HepG2 (cell line): ENCODE measurements at regions not wholly inside any gene's neighbourhood (a gene's known extent, or its start where the extent isn't known, plus 50 kb on each side); places are given as distances from the start of the nearest gene placed in this dataset.

Experiments
- ELF1 ChIP-seq: sonication (generic); formaldehyde crosslinking; IDR thresholded peaks from 2 replicates; pipeline ENCODE4 v1.4.0; 2020; ENCODE audit warnings: missing genetic modification reagents
- GFI1 ChIP-seq: sonication (generic); formaldehyde crosslinking; IDR thresholded peaks from 2 replicates; pipeline ENCODE4 v1.5.0; 2020; ENCODE audit warnings: missing genetic modification reagents, mild to moderate bottlenecking, borderline replicate concordance
- IRF1 ChIP-seq: sonication (generic); formaldehyde crosslinking; IDR thresholded peaks from 2 replicates; pipeline ENCODE4 v1.4.0; 2020; ENCODE audit warnings: low read depth, mild to moderate bottlenecking, missing genetic modification reagents
- KLF15 ChIP-seq: sonication (generic); formaldehyde crosslinking; IDR thresholded peaks from 2 replicates; pipeline ENCODE4 v1.8.1; 2023; ENCODE audit warnings: borderline replicate concordance, mild to moderate bottlenecking, inconsistent platforms, missing genetic modification reagents, mixed read lengths
- MBD4 ChIP-seq: IDR thresholded peaks from 2 replicates; pipeline ENCODE4 v1.6.1; 2012; ENCODE audit warnings: low read length, inconsistent platforms, borderline replicate concordance
- MTF2 ChIP-seq: sonication (generic); formaldehyde crosslinking; IDR thresholded peaks from 2 replicates; pipeline ENCODE4 v1.5.0; 2020; ENCODE audit warnings: missing genetic modification reagents, borderline replicate concordance
- NR3C1 ChIP-seq: sonication (generic); formaldehyde crosslinking; IDR thresholded peaks from 2 replicates; pipeline ENCODE4 v1.4.0; 2020; ENCODE audit warnings: missing genetic modification reagents
- PITX1 ChIP-seq: sonication (generic); formaldehyde crosslinking; IDR thresholded peaks from 2 replicates; pipeline ENCODE4 v1.5.1; 2020; ENCODE audit warnings: mild to moderate bottlenecking, missing genetic modification reagents
- REPIN1 ChIP-seq: sonication (generic); formaldehyde crosslinking; IDR thresholded peaks from 2 replicates; pipeline ENCODE4 v1.8.0; 2022; ENCODE audit warnings: missing genetic modification reagents, low read depth, mild to moderate bottlenecking, borderline replicate concordance
- TOPORS ChIP-seq: sonication (generic); formaldehyde crosslinking; IDR thresholded peaks from 2 replicates; pipeline ENCODE4 v1.8.0; 2023; ENCODE audit warnings: mild to moderate bottlenecking, missing genetic modification reagents
- ZFYVE20 ChIP-seq: sonication (generic); formaldehyde crosslinking; IDR thresholded peaks from 2 replicates; pipeline ENCODE4 v1.8.0; 2023; ENCODE audit warnings: low read depth, mild to moderate bottlenecking, moderate library complexity, missing genetic modification reagents, borderline replicate concordance
- ZNF230 ChIP-seq: sonication (generic); formaldehyde crosslinking; IDR thresholded peaks from 2 replicates; pipeline ENCODE4 v1.4.0; 2020; ENCODE audit warnings: mild to moderate bottlenecking, missing genetic modification reagents
- ZNF333 ChIP-seq: sonication (generic); formaldehyde crosslinking; IDR thresholded peaks from 2 replicates; pipeline ENCODE4 v1.4.0; 2020; ENCODE audit warnings: mild to moderate bottlenecking, missing genetic modification reagents, borderline replicate concordance
- ZNF383 ChIP-seq: sonication (generic); formaldehyde crosslinking; IDR thresholded peaks from 2 replicates; pipeline ENCODE4 v1.4.0; 2020; ENCODE audit warnings: missing genetic modification reagents, mild to moderate bottlenecking, borderline replicate concordance
- ZNF598 ChIP-seq: sonication (generic); formaldehyde crosslinking; IDR thresholded peaks from 2 replicates; pipeline ENCODE4 v1.5.1; 2020; ENCODE audit warnings: mild to moderate bottlenecking, missing genetic modification reagents, borderline replicate concordance
- ZNF713 ChIP-seq: sonication (generic); formaldehyde crosslinking; IDR thresholded peaks from 2 replicates; pipeline ENCODE4 v1.4.0; 2020; ENCODE audit warnings: mild to moderate bottlenecking, missing genetic modification reagents
- ZSCAN21 ChIP-seq: sonication (generic); formaldehyde crosslinking; IDR thresholded peaks from 2 replicates; pipeline ENCODE4 v1.8.0; 2022; ENCODE audit warnings: mild to moderate bottlenecking, missing genetic modification reagents, moderate library complexity, borderline replicate concordance
- TF ChIP-seq, protein P1 (sequence below): sonication (generic); formaldehyde crosslinking; IDR thresholded peaks from 2 replicates; pipeline ENCODE4 v1.4.0; 2020; ENCODE audit warnings: mild to moderate bottlenecking, missing genetic modification reagents, borderline replicate concordance
- TF ChIP-seq, protein P2 (sequence below): sonication (generic); formaldehyde crosslinking; IDR thresholded peaks from 2 replicates; pipeline ENCODE4 v1.8.0; 2022; ENCODE audit warnings: mild to moderate bottlenecking, missing genetic modification reagents, borderline replicate concordance
- TF ChIP-seq, protein P3 (sequence below): sonication (generic); formaldehyde crosslinking; IDR thresholded peaks from 2 replicates; pipeline ENCODE4 v1.5.1; 2020; ENCODE audit warnings: missing genetic modification reagents, mild to moderate bottlenecking, borderline replicate concordance

DNA sequence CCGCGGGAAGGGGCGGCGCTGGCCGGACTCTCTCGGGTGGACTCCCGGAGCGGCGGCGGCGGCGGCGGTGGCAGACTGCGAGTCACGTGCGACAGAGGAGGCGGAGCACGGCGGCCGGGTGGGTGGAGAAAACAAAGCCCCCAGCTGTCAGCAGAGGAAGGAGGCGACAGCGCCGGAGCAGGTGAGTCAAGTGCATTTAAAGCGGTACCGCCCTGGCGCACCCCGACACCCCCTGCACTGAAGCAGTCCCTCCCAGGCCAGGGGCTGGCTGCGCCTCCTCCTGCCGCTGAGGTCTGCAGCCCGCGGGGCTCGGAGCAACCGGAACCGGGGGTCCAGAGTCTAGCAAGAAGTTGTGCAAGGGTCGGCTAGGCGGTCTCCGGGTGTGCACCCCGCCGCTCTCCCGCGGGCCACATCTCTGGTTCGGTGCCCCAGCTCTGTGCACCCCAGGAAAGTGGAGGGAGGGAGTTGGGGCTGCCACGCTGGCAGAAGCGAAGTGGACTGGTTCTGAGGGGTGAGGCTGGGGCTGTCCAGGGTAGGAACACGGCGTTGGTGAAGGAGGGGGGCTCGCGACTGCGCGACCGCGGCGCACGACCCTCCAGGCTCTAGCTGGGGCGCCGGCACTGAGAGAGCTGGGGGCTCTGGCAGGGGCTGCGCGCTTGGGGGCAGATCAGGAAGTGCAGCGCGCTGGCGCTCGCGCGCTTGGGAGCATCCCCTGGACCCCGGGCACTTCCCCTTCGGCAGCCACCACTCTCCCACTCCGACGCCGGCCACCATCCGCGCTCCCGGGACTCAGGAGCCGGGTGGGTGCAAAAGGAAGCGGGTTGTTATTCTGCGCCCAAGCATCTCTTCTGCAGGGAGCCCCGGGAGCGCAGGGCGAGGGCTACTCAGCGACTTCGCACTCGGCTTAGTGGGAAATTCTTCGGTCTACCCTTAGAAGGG, 64.0 kb upstream of the MAPRE2 start (continued):
- TF ChIP-seq REPIN1 (peak; percentile 80), TOPORS (no peak; the same call in 1 of the 2 replicates), ZNF598 (CRISPR knock-in tag) (no peak; the same call in 1 of the 2 replicates), GFI1 (CRISPR knock-in tag) (0 out of 2 replicates have a peak, but pooled peaks have one; percentile 43), ZFYVE20 (CRISPR knock-in tag) (no peak), ZNF713 (CRISPR knock-in tag) (no peak), KLF15 (CRISPR knock-in tag) (no peak), ELF1 (CRISPR knock-in tag) (0 out of 2 replicates have a peak, but pooled peaks have one; percentile 28), ZNF333 (CRISPR knock-in tag) (no peak; the same call in 1 of the 2 replicates), ZSCAN21 (peak; percentile 65; the same call in 1 of the 2 replicates), MTF2 (CRISPR knock-in tag) (no peak), IRF1 (no peak), NR3C1 (no peak), ZNF383 (CRISPR knock-in tag) (no peak), ZNF230 (no peak), MBD4 (no peak), PITX1 (peak; percentile 66; the same call in 1 of the 2 replicates)
- TF ChIP-seq, protein P1, sequence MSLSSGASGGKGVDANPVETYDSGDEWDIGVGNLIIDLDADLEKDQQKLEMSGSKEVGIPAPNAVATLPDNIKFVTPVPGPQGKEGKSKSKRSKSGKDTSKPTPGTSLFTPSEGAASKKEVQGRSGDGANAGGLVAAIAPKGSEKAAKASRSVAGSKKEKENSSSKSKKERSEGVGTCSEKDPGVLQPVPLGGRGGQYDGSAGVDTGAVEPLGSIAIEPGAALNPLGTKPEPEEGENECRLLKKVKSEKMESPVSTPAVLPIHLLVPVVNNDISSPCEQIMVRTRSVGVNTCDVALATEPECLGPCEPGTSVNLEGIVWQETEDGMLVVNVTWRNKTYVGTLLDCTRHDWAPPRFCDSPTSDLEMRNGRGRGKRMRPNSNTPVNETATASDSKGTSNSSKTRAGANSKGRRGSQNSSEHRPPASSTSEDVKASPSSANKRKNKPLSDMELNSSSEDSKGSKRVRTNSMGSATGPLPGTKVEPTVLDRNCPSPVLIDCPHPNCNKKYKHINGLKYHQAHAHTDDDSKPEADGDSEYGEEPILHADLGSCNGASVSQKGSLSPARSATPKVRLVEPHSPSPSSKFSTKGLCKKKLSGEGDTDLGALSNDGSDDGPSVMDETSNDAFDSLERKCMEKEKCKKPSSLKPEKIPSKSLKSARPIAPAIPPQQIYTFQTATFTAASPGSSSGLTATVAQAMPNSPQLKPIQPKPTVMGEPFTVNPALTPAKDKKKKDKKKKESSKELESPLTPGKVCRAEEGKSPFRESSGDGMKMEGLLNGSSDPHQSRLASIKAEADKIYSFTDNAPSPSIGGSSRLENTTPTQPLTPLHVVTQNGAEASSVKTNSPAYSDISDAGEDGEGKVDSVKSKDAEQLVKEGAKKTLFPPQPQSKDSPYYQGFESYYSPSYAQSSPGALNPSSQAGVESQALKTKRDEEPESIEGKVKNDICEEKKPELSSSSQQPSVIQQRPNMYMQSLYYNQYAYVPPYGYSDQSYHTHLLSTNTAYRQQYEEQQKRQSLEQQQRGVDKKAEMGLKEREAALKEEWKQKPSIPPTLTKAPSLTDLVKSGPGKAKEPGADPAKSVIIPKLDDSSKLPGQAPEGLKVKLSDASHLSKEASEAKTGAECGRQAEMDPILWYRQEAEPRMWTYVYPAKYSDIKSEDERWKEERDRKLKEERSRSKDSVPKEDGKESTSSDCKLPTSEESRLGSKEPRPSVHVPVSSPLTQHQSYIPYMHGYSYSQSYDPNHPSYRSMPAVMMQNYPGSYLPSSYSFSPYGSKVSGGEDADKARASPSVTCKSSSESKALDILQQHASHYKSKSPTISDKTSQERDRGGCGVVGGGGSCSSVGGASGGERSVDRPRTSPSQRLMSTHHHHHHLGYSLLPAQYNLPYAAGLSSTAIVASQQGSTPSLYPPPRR (CRISPR knock-in tag): peak; percentile 39; the same call in 1 of the 2 replicates
- TF ChIP-seq, protein P2, sequence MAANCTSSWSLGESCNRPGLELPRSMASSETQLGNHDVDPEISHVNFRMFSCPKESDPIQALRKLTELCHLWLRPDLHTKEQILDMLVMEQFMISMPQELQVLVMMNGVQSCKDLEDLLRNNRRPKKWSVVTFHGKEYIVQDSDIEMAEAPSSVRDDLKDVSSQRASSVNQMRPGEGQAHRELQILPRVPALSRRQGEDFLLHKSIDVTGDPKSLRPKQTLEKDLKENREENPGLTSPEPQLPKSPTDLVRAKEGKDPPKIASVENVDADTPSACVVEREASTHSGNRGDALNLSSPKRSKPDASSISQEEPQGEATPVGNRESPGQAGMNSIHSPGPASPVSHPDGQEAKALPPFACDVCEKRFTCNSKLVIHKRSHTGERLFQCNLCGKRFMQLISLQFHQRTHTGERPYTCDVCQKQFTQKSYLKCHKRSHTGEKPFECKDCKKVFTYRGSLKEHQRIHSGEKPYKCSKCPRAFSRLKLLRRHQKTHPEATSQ: 0 out of 2 replicates have a peak, but pooled peaks have one; percentile 17
- TF ChIP-seq, protein P3, sequence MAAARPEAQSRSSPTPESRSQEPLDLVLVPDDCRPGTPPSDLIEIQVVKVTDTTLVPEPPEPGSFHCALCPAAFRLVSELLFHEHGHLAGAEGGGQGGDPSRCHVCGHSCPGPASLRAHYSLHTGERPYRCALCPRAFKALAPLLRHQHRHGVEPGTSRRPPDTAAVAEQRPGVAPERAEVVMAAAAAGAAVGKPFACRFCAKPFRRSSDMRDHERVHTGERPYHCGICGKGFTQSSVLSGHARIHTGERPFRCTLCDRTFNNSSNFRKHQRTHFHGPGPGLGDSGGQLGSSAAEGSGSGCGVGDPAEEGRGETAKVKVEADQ (CRISPR knock-in tag): no peak
